ENCODE measurements at regions not wholly inside any gene's neighbourhood (a gene's known extent, or its start where the extent isn't known, plus 50 kb on each side); places are given as distances from the start of the nearest gene placed in this dataset.

- Histone ChIP-seq H3K4me1 (ENCODE audit: insufficient read depth, low read length, poor library complexity, severe bottlenecking) (no peaks in the 10 kb centered on the region), H3K27me3 (ENCODE audit: insufficient read depth, low read length, poor library complexity, severe bottlenecking) (no peaks in the 10 kb centered on the region), H3K9me2 (replicated peaks; ENCODE audit: low read depth, low read length) (no peaks in the 10 kb centered on the region), H3K79me2 (ENCODE audit: insufficient read depth, low read length) (no peaks in the 10 kb centered on the region), H3F3A (ENCODE audit: low read depth) (no peaks in the 10 kb centered on the region), H3K4me2 (ENCODE audit: low read depth, low read length, poor library complexity, severe bottlenecking) (no peak overlapping the region), H3K4me3 (ENCODE audit: low read length, poor library complexity, severe bottlenecking) (no peak overlapping the region), H3K36me3 (ENCODE audit: insufficient read depth, low read length) (no peaks in the 10 kb centered on the region), H4K20me1 (ENCODE audit: insufficient read depth, low read length, poor library complexity, severe bottlenecking) (no peaks in the 10 kb centered on the region), H3K9me3 (ENCODE audit: insufficient read depth, low read depth, low read length) (no peaks in the 10 kb centered on the region), H2AFZ (ENCODE audit: low read length) (no peak overlapping the region), H3K9ac (ENCODE audit: low read depth, low read length, poor library complexity, severe bottlenecking) (no peak overlapping the region)
- no peak for TF ChIP-seq EZH2phosphoT487 (IDR thresholded peaks at IDR 0.05; ENCODE audit: borderline replicate concordance)
- TF ChIP-seq, protein P1, sequence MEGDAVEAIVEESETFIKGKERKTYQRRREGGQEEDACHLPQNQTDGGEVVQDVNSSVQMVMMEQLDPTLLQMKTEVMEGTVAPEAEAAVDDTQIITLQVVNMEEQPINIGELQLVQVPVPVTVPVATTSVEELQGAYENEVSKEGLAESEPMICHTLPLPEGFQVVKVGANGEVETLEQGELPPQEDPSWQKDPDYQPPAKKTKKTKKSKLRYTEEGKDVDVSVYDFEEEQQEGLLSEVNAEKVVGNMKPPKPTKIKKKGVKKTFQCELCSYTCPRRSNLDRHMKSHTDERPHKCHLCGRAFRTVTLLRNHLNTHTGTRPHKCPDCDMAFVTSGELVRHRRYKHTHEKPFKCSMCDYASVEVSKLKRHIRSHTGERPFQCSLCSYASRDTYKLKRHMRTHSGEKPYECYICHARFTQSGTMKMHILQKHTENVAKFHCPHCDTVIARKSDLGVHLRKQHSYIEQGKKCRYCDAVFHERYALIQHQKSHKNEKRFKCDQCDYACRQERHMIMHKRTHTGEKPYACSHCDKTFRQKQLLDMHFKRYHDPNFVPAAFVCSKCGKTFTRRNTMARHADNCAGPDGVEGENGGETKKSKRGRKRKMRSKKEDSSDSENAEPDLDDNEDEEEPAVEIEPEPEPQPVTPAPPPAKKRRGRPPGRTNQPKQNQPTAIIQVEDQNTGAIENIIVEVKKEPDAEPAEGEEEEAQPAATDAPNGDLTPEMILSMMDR (conservative IDR thresholded peaks at IDR 0.05; ENCODE audit: low read length), result no peak
These were observed 1018.2 kb downstream of the MCTP2 start for GRCh38 chr15:95249524-95249923.

DNA sequence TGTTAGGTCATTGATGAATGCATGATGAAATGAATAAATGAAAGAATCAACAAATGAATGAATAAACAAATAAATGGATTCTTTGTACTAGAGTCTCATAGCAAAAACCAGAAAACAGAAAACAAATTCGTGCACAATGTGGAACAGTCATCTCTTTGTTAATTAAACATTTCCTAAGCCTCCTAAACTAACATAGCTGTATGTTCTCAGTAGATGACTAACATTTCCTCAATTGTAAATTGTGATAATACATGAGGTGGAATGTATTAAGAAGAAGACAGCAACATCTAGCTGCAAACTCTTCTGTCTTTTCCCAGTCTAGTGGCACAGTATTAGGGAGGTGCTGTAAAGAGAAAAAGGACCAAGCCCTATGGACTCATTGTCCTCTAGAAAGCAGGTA is 1021.0 kb downstream of the MCTP2 start:
- no peaks in the 10 kb centered on the region for H3K9me3 ChIP-seq (ENCODE audit: insufficient read depth, low read depth, low read length)
- H3K9ac ChIP-seq (ENCODE audit: low read depth, low read length, poor library complexity, severe bottlenecking), result no peak overlapping the region
- H3K27me3 ChIP-seq (ENCODE audit: insufficient read depth, low read length, poor library complexity, severe bottlenecking), result no peaks in the 10 kb centered on the region
- H4K20me1 ChIP-seq (ENCODE audit: insufficient read depth, low read length, poor library complexity, severe bottlenecking), result no peaks in the 10 kb centered on the region
- H3K4me2 ChIP-seq (ENCODE audit: low read depth, low read length, poor library complexity, severe bottlenecking), result no peak overlapping the region
- H3K79me2 ChIP-seq (ENCODE audit: insufficient read depth, low read length), result no peaks in the 10 kb centered on the region
- no peak overlapping the region for H3K4me3 ChIP-seq (ENCODE audit: low read length, poor library complexity, severe bottlenecking)
- H3F3A ChIP-seq (ENCODE audit: low read depth), result no peaks in the 10 kb centered on the region
- no peak overlapping the region for H2AFZ ChIP-seq (ENCODE audit: low read length)
- H3K4me1 ChIP-seq (ENCODE audit: insufficient read depth, low read length, poor library complexity, severe bottlenecking), result no peaks in the 10 kb centered on the region
- TF ChIP-seq, protein P1 (conservative IDR thresholded peaks at IDR 0.05; ENCODE audit: low read length), result no peak
- TF ChIP-seq EZH2phosphoT487 (IDR thresholded peaks at IDR 0.05; ENCODE audit: borderline replicate concordance), result no peak
- H3K9me2 ChIP-seq (replicated peaks; ENCODE audit: low read depth, low read length), result no peaks in the 10 kb centered on the region
- H3K36me3 ChIP-seq (ENCODE audit: insufficient read depth, low read length), result no peaks in the 10 kb centered on the region

- H3K9ac ChIP-seq (ENCODE audit: low read depth, low read length, poor library complexity, severe bottlenecking), result no peak overlapping the region
- no peak for TF ChIP-seq EZH2phosphoT487 (IDR thresholded peaks at IDR 0.05; ENCODE audit: borderline replicate concordance)
- TF ChIP-seq, protein P1 (conservative IDR thresholded peaks at IDR 0.05; ENCODE audit: low read length), result no peak
These were observed 1022.9 kb downstream of the MCTP2 start for GRCh38 chr15:95254263-95254662.

More at GRCh38 chr15:95254263-95254662, 1022.9 kb downstream of the MCTP2 start:
- Histone ChIP-seq H3K79me2 (ENCODE audit: insufficient read depth, low read length) (no peaks in the 10 kb centered on the region), H3K4me3 (ENCODE audit: low read length, poor library complexity, severe bottlenecking) (no peak overlapping the region), H2AFZ (ENCODE audit: low read length) (no peak overlapping the region), H3F3A (ENCODE audit: low read depth) (no peaks in the 10 kb centered on the region), H3K9me2 (replicated peaks; ENCODE audit: low read depth, low read length) (no peaks in the 10 kb centered on the region), H3K9me3 (ENCODE audit: insufficient read depth, low read depth, low read length) (no peaks in the 10 kb centered on the region), H3K4me1 (ENCODE audit: insufficient read depth, low read length, poor library complexity, severe bottlenecking) (no peaks in the 10 kb centered on the region), H3K27me3 (ENCODE audit: insufficient read depth, low read length, poor library complexity, severe bottlenecking) (no peaks in the 10 kb centered on the region), H4K20me1 (ENCODE audit: insufficient read depth, low read length, poor library complexity, severe bottlenecking) (no peaks in the 10 kb centered on the region), H3K4me2 (ENCODE audit: low read depth, low read length, poor library complexity, severe bottlenecking) (no peak overlapping the region), H3K36me3 (ENCODE audit: insufficient read depth, low read length) (no peaks in the 10 kb centered on the region)
